LNCaP clone FGC (cell line): ENCODE measurements at regions not wholly inside any gene's neighbourhood (a gene's known extent, or its start where the extent isn't known, plus 50 kb on each side); places are given as distances from the start of the nearest gene placed in this dataset.

Experiments
- DNase-seq: peaks from one replicate; pipeline ENCODE4 v3.0.0-alpha.2; 2011; ENCODE audit warnings: low read depth
- H3K4me3 ChIP-seq: 2 replicates; pipeline ENCODE4 v1.5.1; 2011; ENCODE audit warnings: mild to moderate bottlenecking, low read depth, low read length, control low read depth
- CTCF ChIP-seq: IDR thresholded peaks from 2 replicates; pipeline ENCODE4 v1.5.1; 2012; ENCODE audit warnings: mild to moderate bottlenecking; ENCODE audit not compliant: control insufficient read depth, insufficient read depth; ENCODE audit errors: extremely low read depth

GRCh38 chr16:86639354-86639753, 61.0 kb downstream of the FOXL1 start:
- no peak for TF ChIP-seq CTCF
- DNase-seq = no peak
- no peak overlapping the region for H3K4me3 ChIP-seq

DNA sequence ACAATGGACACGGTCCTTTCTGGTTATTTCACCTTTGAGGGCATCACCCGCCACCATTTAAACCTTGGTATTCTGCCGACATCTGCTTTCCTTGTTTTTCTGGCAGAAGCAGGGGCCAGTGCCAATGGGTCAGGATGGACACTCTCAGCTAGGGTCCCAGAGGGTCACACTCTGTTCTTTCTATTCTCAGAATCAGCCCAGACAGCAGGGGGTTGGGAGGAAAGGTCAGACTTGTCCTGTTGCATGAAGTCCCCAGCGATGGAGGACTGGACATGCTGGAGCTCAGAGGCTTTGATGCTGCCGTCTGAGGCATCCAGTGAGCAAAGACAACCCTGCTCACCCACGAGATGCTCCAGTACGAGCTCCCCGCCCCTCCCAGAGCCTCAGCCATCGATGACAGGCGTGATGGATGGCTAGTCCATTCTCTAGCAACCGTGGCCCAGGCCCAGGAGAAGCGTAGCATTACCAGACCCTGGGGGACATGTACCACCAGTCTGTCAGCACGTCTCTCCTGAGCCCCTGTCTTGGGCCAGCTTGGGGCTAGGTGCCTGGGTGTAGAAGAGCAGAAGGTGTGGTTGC, 62.0 kb downstream of the FOXL1 start:
- no peak overlapping the region for H3K4me3 ChIP-seq
- no peak for DNase-seq
- no peak for TF ChIP-seq CTCF

DNA sequence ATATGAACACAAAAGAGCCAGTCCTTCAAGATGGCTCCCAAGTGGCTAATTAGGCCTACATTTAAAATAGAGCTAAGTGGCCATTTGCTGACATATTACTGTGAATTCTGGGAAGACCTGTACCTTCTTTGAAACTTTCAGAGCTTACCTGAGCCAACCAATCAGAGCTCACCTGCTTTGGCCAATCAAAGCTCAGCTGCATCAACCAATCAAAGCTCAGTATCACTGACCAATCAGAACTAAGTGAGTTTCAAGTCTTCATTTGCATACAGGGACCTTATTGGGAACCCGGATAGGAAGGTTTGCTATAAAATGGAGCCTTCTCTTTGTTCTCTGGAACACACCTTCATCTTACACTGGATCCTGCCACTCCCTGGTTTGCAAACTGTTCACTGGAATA, 63.7 kb downstream of the FOXL1 start:
- no peak overlapping the region for H3K4me3 ChIP-seq
- TF ChIP-seq CTCF = no peak
- DNase-seq = no peak

- H3K4me3 ChIP-seq = no peak overlapping the region
- no peak for TF ChIP-seq CTCF
- no peak for DNase-seq
These were observed 65.3 kb downstream of the FOXL1 start for GRCh38 chr16:86643671-86644070.

- TF ChIP-seq CTCF = no peak
- H3K4me3 ChIP-seq = no peak overlapping the region
- no peak for DNase-seq
These were observed 69.2 kb downstream of the FOXL1 start for GRCh38 chr16:86647561-86647960.

DNA sequence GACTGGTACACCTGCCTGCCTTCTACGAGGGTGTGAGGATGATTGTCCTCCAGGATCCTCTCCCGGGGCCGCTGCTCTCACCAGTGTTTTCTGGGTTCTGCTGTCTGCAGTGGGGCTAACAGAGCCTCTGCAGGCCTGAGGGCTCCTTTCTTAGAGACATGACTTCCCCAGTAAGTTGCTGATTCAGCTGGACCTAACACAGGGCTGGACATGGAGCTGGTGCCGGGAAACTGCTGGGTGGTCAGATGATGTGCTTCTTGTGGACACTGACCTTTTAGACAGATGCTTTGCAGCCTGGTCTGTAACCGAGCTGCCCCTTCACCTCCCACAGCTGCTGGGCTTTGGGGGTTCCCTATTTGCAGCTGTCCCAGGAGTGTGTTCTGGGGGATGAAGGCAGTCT, 71.5 kb downstream of the FOXL1 start:
- H3K4me3 ChIP-seq = no peak overlapping the region
- TF ChIP-seq CTCF = no peak
- DNase-seq = no peak

- H3K4me3 ChIP-seq = no peak overlapping the region
- TF ChIP-seq CTCF = no peak
- DNase-seq = no peak
These were observed 72.8 kb downstream of the FOXL1 start for GRCh38 chr16:86651013-86651627.
